Omental fat pad (tissue), 3 donors: ENCODE measurements at regions not wholly inside any gene's neighbourhood (a gene's known extent, or its start where the extent isn't known, plus 50 kb on each side); places are given as distances from the start of the nearest gene placed in this dataset.

Source experiments
- ATAC-seq: fragments of 150-250 bp; one replicate; pipeline ENCODE4 v1.9.1; 2016; ENCODE audit warnings: mild to moderate bottlenecking, moderate library complexity; ENCODE audit not compliant: low FRiP score
- DNase-seq: peaks from one replicate; pipeline ENCODE4 v3.0.0-alpha.2; 2019; ENCODE audit warnings: low spot score
- CTCF ChIP-seq, 3 donors: fragments of 450-650 bp; IDR thresholded peaks; one replicate each; pipeline ENCODE4 v1.5.1; 2016 to 2017; ENCODE audit warnings: antibody characterized with exemption in 3 of 3, mild to moderate bottlenecking in 3 of 3, moderate library complexity in 2 of 3

GRCh38 chr9:1261266-1261665, 211.1 kb downstream of the DMRT2 start:
- DNase-seq (no peak), ATAC-seq (no peak)
- no peak for TF ChIP-seq CTCF (IDR thresholded peaks at IDR 0.05)

- no peak for TF ChIP-seq CTCF (IDR thresholded peaks at IDR 0.05)
- no peak for DNase-seq
- no peak for ATAC-seq
Measured at GRCh38 chr9:1261879-1262766, 212.0 kb downstream of the DMRT2 start.

- no peak for TF ChIP-seq CTCF (IDR thresholded peaks at IDR 0.05)
- DNase-seq = no peak
- no peak for ATAC-seq
Measured at GRCh38 chr9:1267141-1267570, 217.0 kb downstream of the DMRT2 start.

GRCh38 chr9:1267581-1267980, 217.4 kb downstream of the DMRT2 start:
- TF ChIP-seq CTCF (IDR thresholded peaks at IDR 0.05) = no peak
- ATAC-seq (no peak), DNase-seq (no peak)

GRCh38 chr9:1269533-1270315, 219.6 kb downstream of the DMRT2 start:
- no peak for TF ChIP-seq CTCF (IDR thresholded peaks at IDR 0.05)
- no peak for DNase-seq
- no peak for ATAC-seq

- ATAC-seq (no peak), DNase-seq (no peak)
- no peak for TF ChIP-seq CTCF (IDR thresholded peaks at IDR 0.05)
Measured at GRCh38 chr9:1271367-1271766, 221.2 kb downstream of the DMRT2 start.
